H1 (cell line): ENCODE measurements at regions not wholly inside any gene's neighbourhood (a gene's known extent, or its start where the extent isn't known, plus 50 kb on each side); places are given as distances from the start of the nearest gene placed in this dataset.

Experiments used
- CTCF ChIA-PET: fragments of 300-600 bp; sonication (Branson Sonifier 250); formaldehyde crosslinking; loops from one replicate; lab custom pipeline; 2021; ENCODE audit not compliant: partially characterized antibody; lab: Charles Lee
- POLR2A ChIA-PET: fragments of 300-600 bp; sonication (Branson Sonifier 250); formaldehyde crosslinking; loops from one replicate; lab custom pipeline; 2021; ENCODE audit warnings: inconsistent platforms; ENCODE audit not compliant: partially characterized antibody; lab: Charles Lee
- DNase-seq, 2 experiments: peaks; one replicate each; pipeline versions ENCODE4 v3.0.0 to v3.0.0-alpha.2; 2010 to 2022; ENCODE audit warnings: low spot score in 2 of 2, low read depth in 1 of 2, mixed read lengths in 1 of 2
- FAIRE-seq: peaks from 2 replicates; lab custom pipeline; 2011; peaks lifted over from hg19 to GRCh38; lab: Jason Lieb, UNC
- H2AFZ ChIP-seq: 2 replicates; pipeline ENCODE4 v1.8.1; 2012; ENCODE audit warnings: low read length, inconsistent platforms
- H2AK5ac ChIP-seq: 2 replicates; pipeline ENCODE4 v1.6.1; 2013; ENCODE audit warnings: low read depth, low read length
- H2BK120ac ChIP-seq: replicated peaks from 2 replicates; pipeline ENCODE3; 2013; ENCODE audit warnings: low read depth, low read length, inconsistent platforms
- H2BK12ac ChIP-seq: 2 replicates; pipeline ENCODE4 v1.6.1; 2013; ENCODE audit warnings: low read depth, low read length
- H2BK15ac ChIP-seq: 2 replicates; pipeline ENCODE4 v1.6.1; 2013; ENCODE audit warnings: low read length
- H2BK20ac ChIP-seq: 2 replicates; pipeline ENCODE4 v1.6.1; 2013; ENCODE audit warnings: low read length
- H2BK5ac ChIP-seq: 2 replicates; pipeline ENCODE4 v1.6.1; 2013; ENCODE audit warnings: low read depth, low read length
- H3K14ac ChIP-seq: 2 replicates; pipeline ENCODE4 v1.6.1; 2013; ENCODE audit warnings: inconsistent platforms; ENCODE audit not compliant: insufficient read length
- H3K18ac ChIP-seq: 2 replicates; pipeline ENCODE4 v1.6.1; 2013; ENCODE audit warnings: low read length; ENCODE audit errors: extremely low read depth
- H3K23ac ChIP-seq: 2 replicates; pipeline ENCODE4 v1.6.1; 2013; ENCODE audit warnings: inconsistent platforms; ENCODE audit not compliant: insufficient read length
- H3K23me2 ChIP-seq: 2 replicates; pipeline ENCODE4 v1.6.1; 2013; ENCODE audit warnings: low read depth, low read length
- H3K27ac ChIP-seq: 2 replicates; pipeline ENCODE4 v1.6.1; 2011; ENCODE audit warnings: low read depth, low read length, inconsistent platforms
- H3K27me3 ChIP-seq, 4 experiments: replicated peaks in 1 of 4; 1 replicate in 1 of 4; 2 replicates in 3 of 4; pipeline versions ENCODE4 v1.6.1 to v1.8.1; 2011 to 2013; ENCODE audit warnings: low read length in 3 of 4, mild to moderate bottlenecking in 3 of 4, inconsistent platforms in 2 of 4, mixed read lengths in 2 of 4, moderate library complexity in 1 of 4; ENCODE audit not compliant: control insufficient read depth in 3 of 4, insufficient read depth in 3 of 4; ENCODE audit errors: extremely low read depth in 1 of 4
- H3K36me3 ChIP-seq, 4 experiments: 2 replicates each; pipeline versions ENCODE4 v1.6.1 to v1.8.1; 2011 to 2013; ENCODE audit warnings: mild to moderate bottlenecking in 4 of 4, low read length in 3 of 4, moderate library complexity in 2 of 4, control low read depth in 1 of 4, inconsistent platforms in 1 of 4; ENCODE audit not compliant: insufficient read depth in 4 of 4, control insufficient read depth in 2 of 4
- H3K4ac ChIP-seq: replicated peaks from 2 replicates; pipeline ENCODE3; 2013; ENCODE audit warnings: low read length, low read depth, mixed read lengths, inconsistent platforms; ENCODE audit not compliant: insufficient read length
- H3K4me1 ChIP-seq, 4 experiments: replicated peaks in 1 of 4; 1 replicate in 1 of 4; 2 replicates in 3 of 4; pipeline versions ENCODE4 v1.6.1 to v1.8.1; 2011 to 2013; ENCODE audit warnings: low read length in 3 of 4, inconsistent platforms in 2 of 4, mixed read lengths in 1 of 4; ENCODE audit not compliant: insufficient read depth in 4 of 4, control insufficient read depth in 3 of 4
- H3K4me2 ChIP-seq, 2 experiments: 2 replicates each; pipeline versions ENCODE4 v1.6.1 to v1.8.1; 2011 to 2013; ENCODE audit warnings: low read depth in 2 of 2, low read length in 2 of 2, control low read depth in 1 of 2, inconsistent platforms in 1 of 2, mild to moderate bottlenecking in 1 of 2; ENCODE audit not compliant: insufficient read depth in 1 of 2
- H3K4me3 ChIP-seq, 4 experiments: fragments of 200-600, 300-600 bp in 1 of 4; sonication (generic), shearing (Covaris generic), sonication (Bioruptor Twin) in 1 of 4; 2 replicates each; pipeline versions ENCODE4 v1.5.1 to v1.8.1; 2011 to 2016; ENCODE audit warnings: low read length in 4 of 4, low read depth in 3 of 4, control low read depth in 2 of 4, inconsistent platforms in 2 of 4, mild to moderate bottlenecking in 2 of 4, mixed read lengths in 1 of 4, moderate library complexity in 1 of 4; ENCODE audit not compliant: insufficient read depth in 2 of 4; ENCODE audit errors: extremely low read depth in 1 of 4
- H3K56ac ChIP-seq: replicated peaks from 2 replicates; pipeline ENCODE3; 2013; ENCODE audit warnings: low read depth, mild to moderate bottlenecking, mixed read lengths, low read length, inconsistent platforms; ENCODE audit not compliant: insufficient read length
- H3K79me1 ChIP-seq: 2 replicates; pipeline ENCODE4 v1.6.1; 2013; ENCODE audit warnings: low read depth, low read length, control low read depth
- H3K79me2 ChIP-seq, 2 experiments: 2 replicates each; pipeline versions ENCODE4 v1.6.1 to v1.8.1; 2012 to 2013; ENCODE audit warnings: low read length in 2 of 2, mild to moderate bottlenecking in 2 of 2, inconsistent platforms in 1 of 2; ENCODE audit not compliant: insufficient read depth in 2 of 2, control insufficient read depth in 1 of 2
- H3K9ac ChIP-seq, 4 experiments: replicated peaks in 1 of 4; 1 replicate in 1 of 4; 2 replicates in 3 of 4; pipeline versions ENCODE4 v1.6.1 to v1.8.1; 2011 to 2013; ENCODE audit warnings: low read depth in 3 of 4, low read length in 3 of 4, control low read depth in 2 of 4, mild to moderate bottlenecking in 2 of 4, moderate library complexity in 2 of 4, inconsistent platforms in 1 of 4; ENCODE audit errors: extremely low read depth in 1 of 4
- H3K9me3 ChIP-seq, 2 experiments: 2 replicates each; pipeline versions ENCODE4 v1.6.1 to v1.8.1; 2012 to 2013; ENCODE audit warnings: mild to moderate bottlenecking in 2 of 2, moderate library complexity in 2 of 2, control low read depth in 1 of 2, inconsistent platforms in 1 of 2, low read depth in 1 of 2, low read length in 1 of 2, mixed read lengths in 1 of 2; ENCODE audit not compliant: insufficient read depth in 2 of 2
- H4K20me1 ChIP-seq, 2 experiments: replicated peaks in 1 of 2; 2 replicates each; pipeline versions ENCODE3 to v1.8.1; 2011 to 2013; ENCODE audit warnings: inconsistent platforms in 2 of 2, low read length in 2 of 2, mild to moderate bottlenecking in 1 of 2; ENCODE audit not compliant: insufficient read depth in 2 of 2, control insufficient read depth in 1 of 2
- H4K5ac ChIP-seq: 2 replicates; pipeline ENCODE4 v1.6.1; 2013; ENCODE audit warnings: low read length, low read depth, mixed read lengths, inconsistent platforms; ENCODE audit not compliant: insufficient read length
- H4K8ac ChIP-seq: 2 replicates; pipeline ENCODE4 v1.8.0; 2013; ENCODE audit warnings: mild to moderate bottlenecking, moderate library complexity, low read length, inconsistent platforms; ENCODE audit not compliant: insufficient read depth; ENCODE audit errors: extremely low read depth
- H4K91ac ChIP-seq: replicated peaks from 2 replicates; pipeline ENCODE3; 2013; ENCODE audit warnings: low read length, mixed read lengths, inconsistent platforms; ENCODE audit not compliant: insufficient read length
- RNF2 ChIP-seq: fragments of 200-900, 300-1000 bp; sonication (generic); IDR thresholded peaks from 2 replicates; pipeline ENCODE4 v1.7.1; 2016; ENCODE audit warnings: borderline replicate concordance, low read depth, mild to moderate bottlenecking, antibody characterized with exemption, low read length; ENCODE audit not compliant: poor library complexity, severe bottlenecking; ENCODE audit errors: missing control alignments
- SP2 ChIP-seq: IDR thresholded peaks from 2 replicates; pipeline ENCODE4 v1.6.1; 2012; ENCODE audit warnings: mild to moderate bottlenecking, low read length, inconsistent platforms
- WGBS, 2 experiments: shearing (Covaris generic) in 1 of 2; methylation state at CpG; one replicate each; pipeline versions ENCODE4 v1.1.6 to v1.1.7; 2013 to 2015; ENCODE audit warnings: low lambda C conversion rate in 2 of 2, mixed read lengths in 2 of 2, inconsistent platforms in 1 of 2, low coverage in 1 of 2, missing lambda C conversion rate in 1 of 2; ENCODE audit not compliant: insufficient replicate concordance in 2 of 2, insufficient coverage in 1 of 2, insufficient read length in 1 of 2; ENCODE audit errors: extremely low coverage in 1 of 2, missing lambda C conversion rate in 1 of 2; 5-methylcytosine and 5-hydroxymethylcytosine counted together

DNA sequence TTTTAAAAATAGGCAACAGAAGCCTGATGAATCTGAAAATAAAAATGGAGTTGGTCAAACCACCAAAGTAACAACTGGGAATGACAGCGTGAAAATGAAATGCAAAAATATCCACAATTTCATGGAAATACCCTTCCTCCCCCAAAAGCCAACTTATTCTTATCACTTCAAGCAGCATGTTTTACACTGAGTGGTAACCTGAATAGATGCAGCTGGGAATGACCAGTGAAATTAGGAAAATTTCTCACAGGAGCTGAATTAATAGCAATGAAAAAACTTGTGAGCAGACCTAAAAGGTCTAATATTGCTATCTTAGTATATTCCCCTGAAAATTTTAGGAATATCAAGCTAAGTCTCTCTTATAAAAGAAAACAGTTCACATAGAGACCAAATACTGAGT, 239.0 kb downstream of the PCDH18 start:
- no peak overlapping the region for H3K14ac ChIP-seq
- no peaks in the 10 kb centered on the region for H3K9me3 ChIP-seq
- no peak overlapping the region for H3K9ac ChIP-seq
- CTCF ChIA-PET, result no interaction called here
- TF ChIP-seq RNF2 (no peak), SP2 (no peak)
- no peaks in the 10 kb centered on the region for H4K20me1 ChIP-seq
- H3K27ac ChIP-seq, result no peak overlapping the region
- WGBS, 2 experiments, result 94% methylated on average over 1 of the region's 1 CpG; no CpG with 5 or more reads in 1 of the 2 experiments
- H3K79me2 ChIP-seq, result no peaks in the 10 kb centered on the region
- H2BK20ac ChIP-seq, result no peak overlapping the region
- no peak overlapping the region for H4K5ac ChIP-seq
- no peak overlapping the region for H2BK5ac ChIP-seq
- DNase-seq, result no peak
- POLR2A ChIA-PET, result no interaction called here
- no peak overlapping the region for H2AFZ ChIP-seq
- no peaks in the 10 kb centered on the region for H3K36me3 ChIP-seq
- no peak overlapping the region for H2AK5ac ChIP-seq
- no peak for FAIRE-seq
- H3K4me2 ChIP-seq, result no peak overlapping the region
- no peaks in the 10 kb centered on the region for H3K79me1 ChIP-seq
- no peak overlapping the region for H3K23ac ChIP-seq
- no peak overlapping the region for H3K4ac ChIP-seq
- H3K27me3 ChIP-seq, result no peaks in the 10 kb centered on the region
- no peak overlapping the region for H2BK120ac ChIP-seq
- H4K8ac ChIP-seq, result no peak overlapping the region
- no peaks in the 10 kb centered on the region for H3K23me2 ChIP-seq
- H3K56ac ChIP-seq, result no peak overlapping the region
- no peak overlapping the region for H3K18ac ChIP-seq
- no peak overlapping the region for H2BK15ac ChIP-seq
- no peaks in the 10 kb centered on the region for H3K4me1 ChIP-seq
- H2BK12ac ChIP-seq, result no peak overlapping the region
- no peak overlapping the region for H4K91ac ChIP-seq
- H3K4me3 ChIP-seq, result no peak overlapping the region
